ENCODE measurements at regions not wholly inside any gene's neighbourhood (a gene's known extent, or its start where the extent isn't known, plus 50 kb on each side); places are given as distances from the start of the nearest gene placed in this dataset.

DNA sequence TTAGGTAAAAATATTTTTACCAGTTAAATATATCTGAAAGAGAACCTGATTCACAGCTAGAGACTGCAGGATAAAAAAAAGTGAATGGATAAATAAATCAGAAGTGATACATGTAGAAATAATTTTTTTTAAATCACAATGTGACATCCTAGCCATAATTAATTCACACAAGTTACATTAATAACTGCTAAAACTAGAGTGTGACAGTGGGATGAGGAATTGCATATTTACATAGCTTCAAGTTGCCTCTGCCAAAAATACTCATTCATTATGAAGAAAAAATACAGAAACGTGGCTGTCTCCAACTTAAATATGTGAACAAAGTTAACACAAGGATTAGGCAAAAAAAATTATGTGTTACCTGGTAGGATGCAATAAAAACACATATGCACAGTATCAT is 473.5 kb upstream of the SEMA3A start:
- no peak for TF ChIP-seq PPARA (CRISPR knock-in tag; IDR thresholded peaks at IDR 0.05; ENCODE audit: borderline replicate concordance)
- TF ChIP-seq ZFP3 (CRISPR knock-in tag; IDR thresholded peaks at IDR 0.05), result no peak
- no peak for TF ChIP-seq CSDC2 (CRISPR knock-in tag; IDR thresholded peaks at IDR 0.05)
- TF ChIP-seq, protein P1, sequence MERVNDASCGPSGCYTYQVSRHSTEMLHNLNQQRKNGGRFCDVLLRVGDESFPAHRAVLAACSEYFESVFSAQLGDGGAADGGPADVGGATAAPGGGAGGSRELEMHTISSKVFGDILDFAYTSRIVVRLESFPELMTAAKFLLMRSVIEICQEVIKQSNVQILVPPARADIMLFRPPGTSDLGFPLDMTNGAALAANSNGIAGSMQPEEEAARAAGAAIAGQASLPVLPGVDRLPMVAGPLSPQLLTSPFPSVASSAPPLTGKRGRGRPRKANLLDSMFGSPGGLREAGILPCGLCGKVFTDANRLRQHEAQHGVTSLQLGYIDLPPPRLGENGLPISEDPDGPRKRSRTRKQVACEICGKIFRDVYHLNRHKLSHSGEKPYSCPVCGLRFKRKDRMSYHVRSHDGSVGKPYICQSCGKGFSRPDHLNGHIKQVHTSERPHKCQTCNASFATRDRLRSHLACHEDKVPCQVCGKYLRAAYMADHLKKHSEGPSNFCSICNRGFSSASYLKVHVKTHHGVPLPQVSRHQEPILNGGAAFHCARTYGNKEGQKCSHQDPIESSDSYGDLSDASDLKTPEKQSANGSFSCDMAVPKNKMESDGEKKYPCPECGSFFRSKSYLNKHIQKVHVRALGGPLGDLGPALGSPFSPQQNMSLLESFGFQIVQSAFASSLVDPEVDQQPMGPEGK (CRISPR knock-in tag; IDR thresholded peaks at IDR 0.05; ENCODE audit: borderline replicate concordance), result no peak
- no peak for TF ChIP-seq RARB (CRISPR knock-in tag; IDR thresholded peaks at IDR 0.05)
- no peak for TF ChIP-seq ZNF70 (CRISPR knock-in tag; IDR thresholded peaks at IDR 0.05)
- TF ChIP-seq TCF4 (CRISPR knock-in tag; IDR thresholded peaks at IDR 0.05; ENCODE audit: borderline replicate concordance), result no peak
